ENCODE measurements at regions not wholly inside any gene's neighbourhood (a gene's known extent, or its start where the extent isn't known, plus 50 kb on each side); places are given as distances from the start of the nearest gene placed in this dataset.

DNA sequence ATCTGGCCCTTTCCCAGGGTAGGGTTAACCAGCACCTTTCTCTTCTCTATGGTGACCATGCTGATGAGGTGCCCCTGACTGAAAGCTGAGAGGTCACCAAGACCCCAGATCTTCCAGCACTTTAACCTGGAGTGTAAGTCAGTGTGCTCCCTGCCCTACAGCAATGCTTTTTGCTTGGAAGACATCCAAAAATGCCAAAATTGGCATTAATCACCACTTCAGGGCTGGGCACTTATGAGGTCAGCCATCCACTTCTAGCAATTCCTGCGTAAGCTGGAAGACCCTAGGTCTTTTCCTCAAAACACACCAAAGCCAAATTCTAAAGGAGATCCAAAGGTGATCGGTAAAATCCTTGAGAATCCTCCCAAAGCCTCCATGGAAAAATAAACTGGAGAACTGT is 81.2 kb upstream of the LOC128125822 start:
- no peaks in the 10 kb centered on the region for H3K27me3 ChIP-seq
- no peak overlapping the region for H3K27ac ChIP-seq
- no peaks in the 10 kb centered on the region for H3K9me3 ChIP-seq
- H3K4me1 ChIP-seq: no peaks in the 10 kb centered on the region
- TF ChIP-seq POLR2AphosphoS5 (IDR thresholded peaks at IDR 0.05): no peak
- H3K36me3 ChIP-seq: no peaks in the 10 kb centered on the region
- no peak for DNase-seq (ENCODE audit: low spot score in 2 of 2)
- intact Hi-C loops (cut with DNase I; ENCODE audit: low total_unique reads): no loop called here
- no peak overlapping the region for H3K4me3 ChIP-seq

- no peaks in the 10 kb centered on the region for H3K36me3 ChIP-seq
- no peak overlapping the region for H3K27ac ChIP-seq
- H3K4me3 ChIP-seq: no peak overlapping the region
- H3K27me3 ChIP-seq: no peaks in the 10 kb centered on the region
- H3K9me3 ChIP-seq: no peaks in the 10 kb centered on the region
- intact Hi-C loops (cut with DNase I; ENCODE audit: low total_unique reads): no loop called here
- DNase-seq (ENCODE audit: low spot score in 2 of 2): no peak
- no peak for TF ChIP-seq POLR2A (IDR thresholded peaks at IDR 0.05)
- TF ChIP-seq, protein P1, sequence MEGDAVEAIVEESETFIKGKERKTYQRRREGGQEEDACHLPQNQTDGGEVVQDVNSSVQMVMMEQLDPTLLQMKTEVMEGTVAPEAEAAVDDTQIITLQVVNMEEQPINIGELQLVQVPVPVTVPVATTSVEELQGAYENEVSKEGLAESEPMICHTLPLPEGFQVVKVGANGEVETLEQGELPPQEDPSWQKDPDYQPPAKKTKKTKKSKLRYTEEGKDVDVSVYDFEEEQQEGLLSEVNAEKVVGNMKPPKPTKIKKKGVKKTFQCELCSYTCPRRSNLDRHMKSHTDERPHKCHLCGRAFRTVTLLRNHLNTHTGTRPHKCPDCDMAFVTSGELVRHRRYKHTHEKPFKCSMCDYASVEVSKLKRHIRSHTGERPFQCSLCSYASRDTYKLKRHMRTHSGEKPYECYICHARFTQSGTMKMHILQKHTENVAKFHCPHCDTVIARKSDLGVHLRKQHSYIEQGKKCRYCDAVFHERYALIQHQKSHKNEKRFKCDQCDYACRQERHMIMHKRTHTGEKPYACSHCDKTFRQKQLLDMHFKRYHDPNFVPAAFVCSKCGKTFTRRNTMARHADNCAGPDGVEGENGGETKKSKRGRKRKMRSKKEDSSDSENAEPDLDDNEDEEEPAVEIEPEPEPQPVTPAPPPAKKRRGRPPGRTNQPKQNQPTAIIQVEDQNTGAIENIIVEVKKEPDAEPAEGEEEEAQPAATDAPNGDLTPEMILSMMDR (IDR thresholded peaks at IDR 0.05): no peak
- no peak for TF ChIP-seq POLR2AphosphoS5 (IDR thresholded peaks at IDR 0.05)
- no peaks in the 10 kb centered on the region for H3K4me1 ChIP-seq
These were observed 79.8 kb upstream of the LOC128125822 start for GRCh38 chr6:63492476-63492875.

DNA sequence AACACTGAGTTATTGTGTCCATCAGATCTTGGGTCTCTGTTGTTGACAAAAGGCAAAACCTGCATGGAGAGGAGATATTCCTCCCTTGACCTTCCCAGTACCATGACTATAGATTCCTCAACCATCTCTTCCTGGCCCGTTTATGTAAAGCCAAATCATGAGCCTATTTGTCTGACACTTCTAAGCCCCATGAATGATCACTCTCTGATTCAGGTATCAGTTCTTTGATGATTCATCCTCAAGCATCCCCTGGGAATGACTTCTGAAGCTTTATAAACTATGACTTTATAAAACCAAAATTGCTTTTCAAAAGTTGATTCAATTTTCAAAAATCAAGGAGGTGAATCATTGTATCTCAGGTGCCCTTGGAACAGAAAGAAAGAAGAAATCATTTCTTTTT is 78.7 kb upstream of the LOC128125822 start:
- no peaks in the 10 kb centered on the region for H3K4me1 ChIP-seq
- H3K9me3 ChIP-seq: no peaks in the 10 kb centered on the region
- TF ChIP-seq POLR2AphosphoS5 (IDR thresholded peaks at IDR 0.05): no peak
- no peak for TF ChIP-seq POLR2A (IDR thresholded peaks at IDR 0.05)
- TF ChIP-seq, protein P1 (IDR thresholded peaks at IDR 0.05): no peak
- H3K27ac ChIP-seq: no peak overlapping the region
- intact Hi-C loops (cut with DNase I; ENCODE audit: low total_unique reads): no loop called here
- no peak for DNase-seq (ENCODE audit: low spot score in 2 of 2)
- no peaks in the 10 kb centered on the region for H3K27me3 ChIP-seq
- H3K36me3 ChIP-seq: no peaks in the 10 kb centered on the region
- H3K4me3 ChIP-seq: no peak overlapping the region

DNA sequence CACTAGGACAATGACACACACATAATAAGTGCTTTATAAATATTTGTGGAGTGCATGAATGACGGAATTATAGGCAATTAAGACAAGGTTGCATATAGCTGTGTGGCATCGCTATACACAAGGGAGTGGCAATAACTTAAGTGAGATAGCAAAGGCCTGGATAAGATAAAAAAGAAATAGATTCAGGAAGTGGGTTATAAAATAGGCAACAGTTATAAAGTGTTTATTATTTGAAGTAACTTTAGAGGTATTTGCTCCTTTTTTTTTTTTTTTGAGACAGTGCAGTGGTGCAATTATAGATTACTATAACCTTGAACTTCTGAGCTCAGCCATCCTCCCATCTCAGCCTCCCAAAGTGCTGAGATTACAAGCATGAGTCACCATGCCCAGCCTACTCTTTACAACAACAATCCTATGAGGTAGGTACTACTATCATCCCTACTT is 75.9 kb upstream of the LOC128125822 start:
- TF ChIP-seq, protein P1 (IDR thresholded peaks at IDR 0.05): no peak
- TF ChIP-seq POLR2AphosphoS5 (IDR thresholded peaks at IDR 0.05) (no peak), POLR2A (IDR thresholded peaks at IDR 0.05) (no peak)
- intact Hi-C loops (cut with DNase I; ENCODE audit: low total_unique reads): no loop called here
- no peak for DNase-seq (ENCODE audit: low spot score in 2 of 2)
- no peak overlapping the region for H3K27ac ChIP-seq
- H3K27me3 ChIP-seq: no peaks in the 10 kb centered on the region
- no peaks in the 10 kb centered on the region for H3K4me1 ChIP-seq
- no peak overlapping the region for H3K4me3 ChIP-seq
- no peaks in the 10 kb centered on the region for H3K9me3 ChIP-seq
- H3K36me3 ChIP-seq: no peaks in the 10 kb centered on the region

GRCh38 chr6:63502156-63502555 is 70.1 kb upstream of the LOC128125822 start:
- no peak for TF ChIP-seq POLR2AphosphoS5 (IDR thresholded peaks at IDR 0.05)
- Histone ChIP-seq H3K36me3 (no peaks in the 10 kb centered on the region), H3K27ac (no peak overlapping the region), H3K9me3 (no peaks in the 10 kb centered on the region), H3K27me3 (no peaks in the 10 kb centered on the region), H3K4me1 (no peaks in the 10 kb centered on the region), H3K4me3 (no peak overlapping the region)
- DNase-seq (ENCODE audit: low spot score in 2 of 2): no peak
- intact Hi-C loops (cut with DNase I; ENCODE audit: low total_unique reads): no loop called here

GRCh38 chr6:63503199-63503598 is 69.1 kb upstream of the LOC128125822 start:
- no peak for DNase-seq (ENCODE audit: low spot score in 2 of 2)
- H3K4me3 ChIP-seq: no peak overlapping the region
- intact Hi-C loops (cut with DNase I; ENCODE audit: low total_unique reads): loop anchor here (1.0 kb wide), 1 partner anchor 15 kb away; no protein-coding TSS in a partner anchor
- no peak for TF ChIP-seq POLR2AphosphoS5 (IDR thresholded peaks at IDR 0.05)
- TF ChIP-seq, protein P1 (IDR thresholded peaks at IDR 0.05): no peak
- no peak for TF ChIP-seq POLR2A (IDR thresholded peaks at IDR 0.05)
- H3K36me3 ChIP-seq: no peaks in the 10 kb centered on the region
- no peaks in the 10 kb centered on the region for H3K9me3 ChIP-seq
- H3K27me3 ChIP-seq: no peaks in the 10 kb centered on the region
- no peaks in the 10 kb centered on the region for H3K4me1 ChIP-seq
- no peak overlapping the region for H3K27ac ChIP-seq

Measured in breast epithelium (tissue), 4 donors.